ENCODE measurements at regions not wholly inside any gene's neighbourhood (a gene's known extent, or its start where the extent isn't known, plus 50 kb on each side); places are given as distances from the start of the nearest gene placed in this dataset.

- no TSS peak for BruUV-seq (replicated peaks)
- Histone ChIP-seq H3K9me2 (ENCODE audit: insufficient read depth) (no peaks in the 10 kb centered on the region), H2AFZ (no peak overlapping the region), H4K20me1 (ENCODE audit: insufficient read depth) (no peaks in the 10 kb centered on the region), H3F3A (ENCODE audit: insufficient read depth, low read depth) (no peaks in the 10 kb centered on the region), H3K27me3 (ENCODE audit: insufficient read depth, low read depth) (no peaks in the 10 kb centered on the region), H3K9me3 (ENCODE audit: insufficient read depth, low read depth) (no peaks in the 10 kb centered on the region), H3K4me2 (no peak overlapping the region), H3K27ac (no peak overlapping the region), H3K36me3 (ENCODE audit: low read depth) (no peaks in the 10 kb centered on the region), H3K79me2 (ENCODE audit: low read depth) (no peaks in the 10 kb centered on the region), H3K4me3 (no peak overlapping the region), H3K4me1 (replicated peaks; ENCODE audit: insufficient read depth) (no peaks in the 10 kb centered on the region)
- intact Hi-C loops (cut with micrococcal nuclease; ENCODE audit: unreplicated experiment) = no loop called here
- no peak for DNase-seq
- TF ChIP-seq CTCF (conservative IDR thresholded peaks at IDR 0.05) = no peak
- TF ChIP-seq EZH2 (IDR thresholded peaks at IDR 0.05; ENCODE audit: low read depth) = no peak
- ChIA-PET POLR2A (ENCODE audit: unreplicated experiment) (no interaction called here), CTCF (no interaction called here)
Observed at GRCh38 chr2:57569396-57569795, 477.2 kb upstream of the VRK2 start.

- TF ChIP-seq EZH2 (IDR thresholded peaks at IDR 0.05; ENCODE audit: low read depth) (no peak), CTCF (conservative IDR thresholded peaks at IDR 0.05) (no peak)
- CTCF ChIA-PET = no interaction called here
Observed at GRCh38 chr2:57570961-57571360, 475.6 kb upstream of the VRK2 start.

GRCh38 chr2:57575700-57576268 lies 470.8 kb upstream of the VRK2 start:
- ChIA-PET POLR2A (ENCODE audit: unreplicated experiment) (no interaction called here), CTCF (no interaction called here)
- Histone ChIP-seq H3K36me3 (ENCODE audit: low read depth) (no peaks in the 10 kb centered on the region), H4K20me1 (ENCODE audit: insufficient read depth) (peaks cover 4% of the 10 kb centered on the region; the same call in 1 of the 2 replicates), H3F3A (ENCODE audit: insufficient read depth, low read depth) (no peaks in the 10 kb centered on the region), H3K4me2 (no peak overlapping the region), H3K4me1 (replicated peaks; ENCODE audit: insufficient read depth) (no peaks in the 10 kb centered on the region), H3K9me2 (ENCODE audit: insufficient read depth) (no peaks in the 10 kb centered on the region), H3K27ac (no peak overlapping the region), H3K9me3 (ENCODE audit: insufficient read depth, low read depth) (no peaks in the 10 kb centered on the region), H3K27me3 (ENCODE audit: insufficient read depth, low read depth) (no peaks in the 10 kb centered on the region), H3K79me2 (ENCODE audit: low read depth) (no peaks in the 10 kb centered on the region), H3K4me3 (no peak overlapping the region), H2AFZ (0 out of 2 replicates have a peak overlapping the region, but pooled peaks have one; percentile 2)
- no TSS peak for BruUV-seq (replicated peaks)
- DNase-seq = no peak
- intact Hi-C loops (cut with micrococcal nuclease; ENCODE audit: unreplicated experiment) = no loop called here
- TF ChIP-seq EZH2 (IDR thresholded peaks at IDR 0.05; ENCODE audit: low read depth) = no peak
- no peak for TF ChIP-seq CTCF (conservative IDR thresholded peaks at IDR 0.05)

More at GRCh38 chr2:57570961-57571360, 475.6 kb upstream of the VRK2 start:
- H3K27me3 ChIP-seq (ENCODE audit: insufficient read depth, low read depth) = no peaks in the 10 kb centered on the region
- intact Hi-C loops (cut with micrococcal nuclease; ENCODE audit: unreplicated experiment) = no loop called here
- H3K9me2 ChIP-seq (ENCODE audit: insufficient read depth) = no peaks in the 10 kb centered on the region
- no peaks in the 10 kb centered on the region for H3K79me2 ChIP-seq (ENCODE audit: low read depth)
- H3K4me1 ChIP-seq (replicated peaks; ENCODE audit: insufficient read depth) = no peaks in the 10 kb centered on the region
- H3K27ac ChIP-seq = no peak overlapping the region
- H3K9me3 ChIP-seq (ENCODE audit: insufficient read depth, low read depth) = no peaks in the 10 kb centered on the region
- H3K4me3 ChIP-seq = no peak overlapping the region
- DNase-seq = no peak
- no peaks in the 10 kb centered on the region for H3F3A ChIP-seq (ENCODE audit: insufficient read depth, low read depth)
- no peaks in the 10 kb centered on the region for H3K36me3 ChIP-seq (ENCODE audit: low read depth)
- POLR2A ChIA-PET (ENCODE audit: unreplicated experiment) = no interaction called here
- no peaks in the 10 kb centered on the region for H4K20me1 ChIP-seq (ENCODE audit: insufficient read depth)
- H2AFZ ChIP-seq = peak overlapping the region; percentile 14; the same call in 1 of the 2 replicates
- no peak overlapping the region for H3K4me2 ChIP-seq
- no TSS peak for BruUV-seq (replicated peaks)

Data from PC-9 (cell line).